Upper lobe of right lung (tissue), 1 donor: ENCODE measurements at regions not wholly inside any gene's neighbourhood (a gene's known extent, or its start where the extent isn't known, plus 50 kb on each side); places are given as distances from the start of the nearest gene placed in this dataset.

Experiments used
- ATAC-seq: fragments of 200-7000 bp; cut with Tn5 transposase; one replicate; pipeline ENCODE4 v1.9.1; 2020; ENCODE audit warnings: mild to moderate bottlenecking, moderate library complexity
- DNase-seq: peaks from one replicate; pipeline ENCODE4 v3.0.0-alpha.2; 2020
- H3K27ac ChIP-seq: fragments of 200-600 bp; one replicate; pipeline ENCODE4 v1.8.0; 2022
- H3K27me3 ChIP-seq: fragments of 200-600 bp; one replicate; pipeline ENCODE4 v1.8.0; 2022; ENCODE audit warnings: mild to moderate bottlenecking
- H3K36me3 ChIP-seq: fragments of 200-600 bp; one replicate; pipeline ENCODE4 v1.8.0; 2022
- H3K4me1 ChIP-seq: fragments of 200-600 bp; one replicate; pipeline ENCODE4 v1.8.0; 2022
- H3K4me3 ChIP-seq: fragments of 200-600 bp; one replicate; pipeline ENCODE4 v1.8.0; 2022; ENCODE audit warnings: mild to moderate bottlenecking
- H3K9me3 ChIP-seq: fragments of 200-600 bp; one replicate; pipeline ENCODE4 v1.8.0; 2022
- CTCF ChIP-seq: fragments of 200-600 bp; IDR thresholded peaks from one replicate; pipeline ENCODE4 v1.8.0; 2022; ENCODE audit warnings: antibody characterized with exemption
- intact Hi-C: fragments of 100-400 bp; cut with DNase I; formaldehyde crosslinking; loops from one replicate; pipeline ENCODE4 v1.11.0; 2022
- donor health status: DM: no; HTN: yes; CAD: no; lungs with severe emphysema.

GRCh38 chr7:153027904-153028303, 268.4 kb downstream of the ACTR3B start:
- Histone ChIP-seq H3K27ac (no peak overlapping the region), H3K4me1 (no peaks in the 10 kb centered on the region), H3K36me3 (no peaks in the 10 kb centered on the region), H3K27me3 (no peaks in the 10 kb centered on the region), H3K9me3 (no peaks in the 10 kb centered on the region), H3K4me3 (no peak overlapping the region)
- DNase-seq = no peak
- no peak for TF ChIP-seq CTCF
- no peak for ATAC-seq
- intact Hi-C loops = no loop called here

- H3K27ac ChIP-seq = no peak overlapping the region
- no peaks in the 10 kb centered on the region for H3K36me3 ChIP-seq
- H3K4me3 ChIP-seq = no peak overlapping the region
- H3K27me3 ChIP-seq = no peaks in the 10 kb centered on the region
- TF ChIP-seq CTCF = no peak
- intact Hi-C loops = no loop called here
- no peak for ATAC-seq
- no peaks in the 10 kb centered on the region for H3K4me1 ChIP-seq
- no peak for DNase-seq
- H3K9me3 ChIP-seq = no peaks in the 10 kb centered on the region
These were observed 271.4 kb downstream of the ACTR3B start for GRCh38 chr7:153030976-153031375.

- Histone ChIP-seq H3K4me1 (no peaks in the 10 kb centered on the region), H3K27ac (no peak overlapping the region), H3K36me3 (no peaks in the 10 kb centered on the region), H3K4me3 (no peak overlapping the region), H3K9me3 (no peaks in the 10 kb centered on the region), H3K27me3 (no peaks in the 10 kb centered on the region)
- DNase-seq (no peak), ATAC-seq (no peak)
- TF ChIP-seq CTCF = no peak
- intact Hi-C loops = no loop called here
These were observed 275.2 kb downstream of the ACTR3B start for GRCh38 chr7:153034791-153035190.

GRCh38 chr7:153036396-153037063, 277.0 kb downstream of the ACTR3B start:
- DNase-seq (no peak), ATAC-seq (no peak)
- no peak overlapping the region for H3K4me3 ChIP-seq
- no peaks in the 10 kb centered on the region for H3K4me1 ChIP-seq
- H3K27me3 ChIP-seq = no peaks in the 10 kb centered on the region
- no peak overlapping the region for H3K27ac ChIP-seq
- intact Hi-C loops = no loop called here
- H3K9me3 ChIP-seq = no peaks in the 10 kb centered on the region
- H3K36me3 ChIP-seq = no peaks in the 10 kb centered on the region
- TF ChIP-seq CTCF = no peak

GRCh38 chr7:153043440-153043839, 283.9 kb downstream of the ACTR3B start:
- no peak overlapping the region for H3K27ac ChIP-seq
- H3K4me3 ChIP-seq = no peak overlapping the region
- no peaks in the 10 kb centered on the region for H3K36me3 ChIP-seq
- no peak for TF ChIP-seq CTCF
- peak; percentile 31 for ATAC-seq
- H3K27me3 ChIP-seq = no peaks in the 10 kb centered on the region
- DNase-seq = no peak
- intact Hi-C loops = no loop called here
- H3K4me1 ChIP-seq = no peaks in the 10 kb centered on the region
- H3K9me3 ChIP-seq = no peaks in the 10 kb centered on the region

GRCh38 chr7:153044981-153045380, 285.4 kb downstream of the ACTR3B start:
- H3K27ac ChIP-seq = no peak overlapping the region
- DNase-seq = no peak
- no peaks in the 10 kb centered on the region for H3K9me3 ChIP-seq
- no peak overlapping the region for H3K4me3 ChIP-seq
- H3K4me1 ChIP-seq = no peaks in the 10 kb centered on the region
- H3K36me3 ChIP-seq = no peaks in the 10 kb centered on the region
- no peak for TF ChIP-seq CTCF
- intact Hi-C loops = no loop called here
- no peak for ATAC-seq
- H3K27me3 ChIP-seq = no peaks in the 10 kb centered on the region
